ENCODE measurements at regions not wholly inside any gene's neighbourhood (a gene's known extent, or its start where the extent isn't known, plus 50 kb on each side); places are given as distances from the start of the nearest gene placed in this dataset.

DNA sequence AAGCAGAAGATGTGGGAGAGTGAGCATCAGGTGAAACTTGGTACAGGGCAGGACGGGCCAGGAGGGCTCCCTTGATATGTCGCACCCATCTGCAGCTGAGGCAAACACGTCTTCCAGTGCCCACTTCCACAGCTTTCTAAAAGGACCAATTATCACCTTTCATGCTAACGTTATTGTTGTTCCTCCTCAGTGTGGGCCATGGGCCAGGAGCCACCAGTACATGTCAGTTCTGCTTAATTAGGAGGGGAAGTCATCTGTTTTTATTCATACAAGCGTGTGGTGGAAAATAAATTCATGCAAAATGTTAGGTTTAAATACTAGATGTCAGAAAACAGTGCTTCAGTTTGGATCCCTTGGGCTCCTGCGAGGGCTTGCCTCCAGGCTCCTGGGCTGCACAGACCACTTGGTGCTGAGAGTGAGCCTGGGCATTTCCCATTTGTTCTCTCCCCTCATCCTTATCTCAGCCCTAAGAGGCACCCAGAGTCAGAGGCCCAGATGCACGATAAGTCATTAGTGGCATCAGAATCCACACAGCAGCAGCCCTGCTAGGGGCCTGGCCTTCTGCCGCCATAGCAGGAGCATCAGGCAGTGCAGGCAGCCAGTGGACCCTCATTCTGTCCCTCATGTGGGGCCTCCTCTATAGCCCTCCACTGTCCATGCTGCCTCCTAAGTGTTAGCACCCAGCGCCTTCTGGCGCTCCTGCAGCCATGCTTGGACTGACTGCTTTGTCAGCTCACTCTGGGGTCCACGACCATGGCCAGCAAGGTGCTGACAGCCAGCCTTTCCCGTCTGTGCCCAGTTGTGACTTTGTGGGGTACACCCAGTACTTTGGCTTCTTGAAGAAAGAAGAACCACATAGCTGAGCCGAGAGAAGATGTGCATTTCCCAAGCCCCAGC lies 539.8 kb upstream of the RAB6C start:
- H3K9me1 ChIP-seq (ENCODE audit: control insufficient read depth, extremely low read depth, insufficient read depth, low read length): no peaks in the 10 kb centered on the region

DNA sequence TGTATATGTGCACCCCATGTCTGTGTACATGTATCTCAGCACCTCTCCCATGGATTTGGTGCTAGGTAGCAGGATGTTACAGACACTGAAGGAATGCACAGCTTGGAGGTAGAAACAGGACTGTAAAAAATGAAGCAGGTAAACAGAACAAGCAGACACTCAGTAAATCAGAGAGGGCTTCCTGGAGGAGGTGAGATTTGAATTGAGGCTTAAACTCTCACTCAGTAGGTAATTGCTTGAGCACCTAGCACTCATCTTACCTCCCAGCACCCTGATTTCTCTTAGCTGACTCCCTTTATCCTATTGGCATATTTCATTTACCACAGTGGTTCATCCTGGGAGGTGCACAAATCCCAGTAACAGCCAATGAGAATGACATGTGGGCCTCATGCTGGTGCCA lies 537.9 kb upstream of the RAB6C start:
- FAIRE-seq (no peak), DNase-seq (ENCODE audit: low read depth, low spot score) (no peak)
- no peak overlapping the region for H3K27ac ChIP-seq (ENCODE audit: control insufficient read depth, insufficient read depth, low read length)
- H3K36me3 ChIP-seq (ENCODE audit: control insufficient read depth in 2 of 2, extremely low read depth in 1 of 2, insufficient read depth in 2 of 2, low read length in 2 of 2): no peaks in the 10 kb centered on the region
- H3K4me3 ChIP-seq (ENCODE audit: control insufficient read depth in 2 of 3, extremely low read depth in 1 of 3, insufficient read depth in 2 of 3, low read depth in 1 of 3, low read length in 3 of 3): no peak overlapping the region
- H2AFZ ChIP-seq (ENCODE audit: control insufficient read depth, low read length): no peak overlapping the region
- no peaks in the 10 kb centered on the region for H4K20me1 ChIP-seq (ENCODE audit: control insufficient read depth, extremely low read depth, insufficient read depth, low read length)
- no peaks in the 10 kb centered on the region for H3K4me1 ChIP-seq (ENCODE audit: control insufficient read depth, extremely low read depth, insufficient read depth, low read length)
- dilution Hi-C loops (cut with MboI; ENCODE audit: extremely low pct_ligation_motif_present, low sequenced_read_pairs): no loop called here
- no peaks in the 10 kb centered on the region for H3K9me1 ChIP-seq (ENCODE audit: control insufficient read depth, extremely low read depth, insufficient read depth, low read length)
- no peaks in the 10 kb centered on the region for H3K9me3 ChIP-seq (ENCODE audit: control insufficient read depth, low read depth, low read length)
- no peaks in the 10 kb centered on the region for H3K79me2 ChIP-seq (ENCODE audit: control insufficient read depth, insufficient read depth, low read length)
- TF ChIP-seq EZH2 (IDR thresholded peaks at IDR 0.05; ENCODE audit: low read length): no peak
- TF ChIP-seq, protein P1, sequence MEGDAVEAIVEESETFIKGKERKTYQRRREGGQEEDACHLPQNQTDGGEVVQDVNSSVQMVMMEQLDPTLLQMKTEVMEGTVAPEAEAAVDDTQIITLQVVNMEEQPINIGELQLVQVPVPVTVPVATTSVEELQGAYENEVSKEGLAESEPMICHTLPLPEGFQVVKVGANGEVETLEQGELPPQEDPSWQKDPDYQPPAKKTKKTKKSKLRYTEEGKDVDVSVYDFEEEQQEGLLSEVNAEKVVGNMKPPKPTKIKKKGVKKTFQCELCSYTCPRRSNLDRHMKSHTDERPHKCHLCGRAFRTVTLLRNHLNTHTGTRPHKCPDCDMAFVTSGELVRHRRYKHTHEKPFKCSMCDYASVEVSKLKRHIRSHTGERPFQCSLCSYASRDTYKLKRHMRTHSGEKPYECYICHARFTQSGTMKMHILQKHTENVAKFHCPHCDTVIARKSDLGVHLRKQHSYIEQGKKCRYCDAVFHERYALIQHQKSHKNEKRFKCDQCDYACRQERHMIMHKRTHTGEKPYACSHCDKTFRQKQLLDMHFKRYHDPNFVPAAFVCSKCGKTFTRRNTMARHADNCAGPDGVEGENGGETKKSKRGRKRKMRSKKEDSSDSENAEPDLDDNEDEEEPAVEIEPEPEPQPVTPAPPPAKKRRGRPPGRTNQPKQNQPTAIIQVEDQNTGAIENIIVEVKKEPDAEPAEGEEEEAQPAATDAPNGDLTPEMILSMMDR (optimal IDR thresholded peaks at IDR 0.05 in 1 of 3, IDR thresholded peaks at IDR 0.05 in 1 of 3, conservative IDR thresholded peaks at IDR 0.05 in 1 of 3; ENCODE audit: extremely low read depth in 1 of 3, insufficient read depth in 2 of 3, low read length in 3 of 3): no peak
- H3K9ac ChIP-seq (ENCODE audit: control insufficient read depth, extremely low read depth, insufficient read depth, low read length): no peak overlapping the region
- H3K27me3 ChIP-seq (ENCODE audit: control insufficient read depth, extremely low read depth, insufficient read depth, low read length): no peaks in the 10 kb centered on the region
- H3K4me2 ChIP-seq (ENCODE audit: control insufficient read depth, extremely low read depth, insufficient read depth, low read depth, low read length): no peak overlapping the region

More for the DNA sequence above, 539.8 kb upstream of the RAB6C start:
- Histone ChIP-seq H3K4me3 (ENCODE audit: control insufficient read depth in 2 of 3, extremely low read depth in 1 of 3, insufficient read depth in 2 of 3, low read depth in 1 of 3, low read length in 3 of 3) (no peak overlapping the region), H3K79me2 (ENCODE audit: control insufficient read depth, insufficient read depth, low read length) (no peaks in the 10 kb centered on the region), H3K9ac (ENCODE audit: control insufficient read depth, extremely low read depth, insufficient read depth, low read length) (no peak overlapping the region), H4K20me1 (ENCODE audit: control insufficient read depth, extremely low read depth, insufficient read depth, low read length) (no peaks in the 10 kb centered on the region), H3K27me3 (ENCODE audit: control insufficient read depth, extremely low read depth, insufficient read depth, low read length) (no peaks in the 10 kb centered on the region), H3K9me3 (ENCODE audit: control insufficient read depth, low read depth, low read length) (no peaks in the 10 kb centered on the region), H2AFZ (ENCODE audit: control insufficient read depth, low read length) (no peak overlapping the region), H3K36me3 (ENCODE audit: control insufficient read depth in 2 of 2, extremely low read depth in 1 of 2, insufficient read depth in 2 of 2, low read length in 2 of 2) (no peaks in the 10 kb centered on the region), H3K4me1 (ENCODE audit: control insufficient read depth, extremely low read depth, insufficient read depth, low read length) (no peaks in the 10 kb centered on the region), H3K27ac (ENCODE audit: control insufficient read depth, insufficient read depth, low read length) (no peak overlapping the region), H3K4me2 (ENCODE audit: control insufficient read depth, extremely low read depth, insufficient read depth, low read depth, low read length) (no peak overlapping the region)
- FAIRE-seq (no peak), DNase-seq (ENCODE audit: low read depth, low spot score) (no peak)
- dilution Hi-C loops (cut with MboI; ENCODE audit: extremely low pct_ligation_motif_present, low sequenced_read_pairs): no loop called here
- TF ChIP-seq, protein P1 (optimal IDR thresholded peaks at IDR 0.05 in 1 of 3, IDR thresholded peaks at IDR 0.05 in 1 of 3, conservative IDR thresholded peaks at IDR 0.05 in 1 of 3; ENCODE audit: extremely low read depth in 1 of 3, insufficient read depth in 2 of 3, low read length in 3 of 3): no peak
- TF ChIP-seq EZH2 (IDR thresholded peaks at IDR 0.05; ENCODE audit: low read length): no peak
